ENCODE measurements at regions not wholly inside any gene's neighbourhood (a gene's known extent, or its start where the extent isn't known, plus 50 kb on each side); places are given as distances from the start of the nearest gene placed in this dataset.

GRCh38 chr18:42635378-42636048 lies 480.0 kb downstream of the RIT2 start:
- Histone ChIP-seq H3K9me3 (no peaks in the 10 kb centered on the region), H3K4me1 (ENCODE audit: control insufficient read depth in 1 of 2, extremely low read depth in 1 of 2, insufficient read depth in 2 of 2, low read length in 2 of 2) (no peaks in the 10 kb centered on the region), H3K4me3 (ENCODE audit: control insufficient read depth in 1 of 2, extremely low read depth in 1 of 2, low read length in 1 of 2) (no peak overlapping the region), H3K27me3 (replicated peaks in 1 of 2; ENCODE audit: control insufficient read depth in 2 of 2, extremely low read depth in 1 of 2, insufficient read depth in 2 of 2, low read length in 1 of 2) (no peaks in the 10 kb centered on the region), H3K27ac (ENCODE audit: low read length) (no peak overlapping the region), H3K36me3 (ENCODE audit: control insufficient read depth in 2 of 2, extremely low read depth in 1 of 2, insufficient read depth in 1 of 2, low read length in 1 of 2) (no peaks in the 10 kb centered on the region)
- no peak overlapping the region for H3K4me3 Mint-ChIP-seq
- ChIA-PET POLR2A (no interaction called here), CTCF (interaction anchor here in 1 of 2 donors (0.6 kb wide), 1 partner anchor 235 kb away, joined by 3 read pairs; no protein-coding TSS in a partner anchor)
- DNase-seq, result no peak
- H3K27me3 Mint-ChIP-seq, result peaks cover 0 to 1% of the 10 kb centered on the region in 2 donors
- H3K36me3 Mint-ChIP-seq, result no peaks in the 10 kb centered on the region
- H3K4me1 Mint-ChIP-seq, result no peaks in the 10 kb centered on the region
- no CpG with 5 or more reads among the region's 3 CpGs for WGBS (ENCODE audit: insufficient coverage)
- H3K27ac Mint-ChIP-seq, result no peak overlapping the region
- peaks cover 4 to 10% (median 10%) of the 10 kb centered on the region in 3 donors for H3K9me3 Mint-ChIP-seq
- no peak for ATAC-seq (replicated peaks in 1 of 4)

- no peak overlapping the region for H3K4me3 ChIP-seq (ENCODE audit: control insufficient read depth in 1 of 2, extremely low read depth in 1 of 2, low read length in 1 of 2)
- Mint-ChIP-seq H3K27me3 (peaks cover 0 to 1% of the 10 kb centered on the region in 2 donors), H3K27ac (no peak overlapping the region), H3K9me3 (peaks cover 5 to 12% (median 8%) of the 10 kb centered on the region in 3 donors), H3K36me3 (no peaks in the 10 kb centered on the region), H3K4me1 (no peaks in the 10 kb centered on the region), H3K4me3 (no peak overlapping the region)
- H3K27me3 ChIP-seq (replicated peaks in 1 of 2; ENCODE audit: control insufficient read depth in 2 of 2, extremely low read depth in 1 of 2, insufficient read depth in 2 of 2, low read length in 1 of 2), result no peaks in the 10 kb centered on the region
- H3K36me3 ChIP-seq (ENCODE audit: control insufficient read depth in 2 of 2, extremely low read depth in 1 of 2, insufficient read depth in 1 of 2, low read length in 1 of 2), result no peaks in the 10 kb centered on the region
- H3K4me1 ChIP-seq (ENCODE audit: control insufficient read depth in 1 of 2, extremely low read depth in 1 of 2, insufficient read depth in 2 of 2, low read length in 2 of 2), result no peaks in the 10 kb centered on the region
- no peak for DNase-seq
- H3K9me3 ChIP-seq, result no peaks in the 10 kb centered on the region
- H3K27ac ChIP-seq (ENCODE audit: low read length), result no peak overlapping the region
- no peak for ATAC-seq (replicated peaks in 1 of 4)
- ChIA-PET POLR2A (no interaction called here), CTCF (no interaction called here)
- 60% methylated on average over 1 of the region's 2 CpGs for WGBS (ENCODE audit: insufficient coverage)
Measured at GRCh38 chr18:42636309-42636708, 479.2 kb downstream of the RIT2 start.

DNA sequence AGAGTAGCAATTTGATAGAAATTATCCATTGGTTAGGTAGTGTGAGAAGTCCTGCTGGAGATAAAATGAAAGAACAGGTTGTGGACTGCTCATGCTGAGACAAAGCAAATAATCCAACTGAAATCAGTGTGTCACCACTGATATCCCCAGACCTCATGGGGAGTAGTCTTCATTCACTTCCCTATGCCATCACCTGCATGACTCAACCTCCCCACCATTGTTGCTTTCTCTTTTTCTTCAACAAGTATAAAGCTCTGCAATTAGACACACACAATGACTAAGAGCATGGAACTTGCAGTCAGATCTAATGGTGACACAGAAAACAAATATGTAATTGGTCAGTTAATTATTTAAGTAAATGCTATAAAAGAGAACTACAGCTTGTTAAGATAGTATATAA lies 475.3 kb downstream of the RIT2 start:
- Mint-ChIP-seq H3K27me3 (no peaks in the 10 kb centered on the region), H3K4me1 (no peaks in the 10 kb centered on the region), H3K4me3 (no peak overlapping the region), H3K27ac (no peak overlapping the region), H3K9me3 (peaks cover 0 to 9% (median 8%) of the 10 kb centered on the region in 3 donors), H3K36me3 (no peaks in the 10 kb centered on the region)
- ChIA-PET CTCF (no interaction called here), POLR2A (no interaction called here)
- no peaks in the 10 kb centered on the region for H3K9me3 ChIP-seq
- ATAC-seq (replicated peaks in 1 of 4) (no peak), DNase-seq (no peak)
- no peak overlapping the region for H3K27ac ChIP-seq (ENCODE audit: low read length)
- no peaks in the 10 kb centered on the region for H3K36me3 ChIP-seq (ENCODE audit: control insufficient read depth in 2 of 2, extremely low read depth in 1 of 2, insufficient read depth in 1 of 2, low read length in 1 of 2)
- H3K4me1 ChIP-seq (ENCODE audit: control insufficient read depth in 1 of 2, extremely low read depth in 1 of 2, insufficient read depth in 2 of 2, low read length in 2 of 2), result no peaks in the 10 kb centered on the region
- no peak overlapping the region for H3K4me3 ChIP-seq (ENCODE audit: control insufficient read depth in 1 of 2, extremely low read depth in 1 of 2, low read length in 1 of 2)
- H3K27me3 ChIP-seq (replicated peaks in 1 of 2; ENCODE audit: control insufficient read depth in 2 of 2, extremely low read depth in 1 of 2, insufficient read depth in 2 of 2, low read length in 1 of 2), result no peaks in the 10 kb centered on the region

DNA sequence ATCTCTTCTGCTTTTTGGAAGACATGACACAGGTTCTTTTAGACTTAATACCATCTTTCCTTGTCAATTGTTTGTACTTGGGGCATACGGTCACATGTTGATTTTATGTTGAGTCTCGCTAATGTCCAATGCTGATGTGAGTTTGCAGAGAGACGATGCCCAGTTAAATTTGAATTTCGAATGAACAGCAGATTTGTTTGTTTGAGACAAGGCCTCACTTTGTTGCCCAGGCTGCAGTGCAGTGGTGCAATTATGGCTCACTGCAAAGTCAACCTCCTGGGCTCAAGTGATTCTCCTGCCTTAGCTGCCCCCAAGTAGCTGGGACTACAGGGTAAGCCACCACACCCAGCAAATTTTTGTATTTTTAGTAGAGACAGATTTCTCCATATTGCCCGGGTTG lies 473.5 kb downstream of the RIT2 start:
- Histone ChIP-seq H3K4me1 (ENCODE audit: control insufficient read depth in 1 of 2, extremely low read depth in 1 of 2, insufficient read depth in 2 of 2, low read length in 2 of 2) (no peaks in the 10 kb centered on the region), H3K27ac (ENCODE audit: low read length) (no peak overlapping the region), H3K9me3 (no peaks in the 10 kb centered on the region), H3K27me3 (replicated peaks in 1 of 2; ENCODE audit: control insufficient read depth in 2 of 2, extremely low read depth in 1 of 2, insufficient read depth in 2 of 2, low read length in 1 of 2) (no peaks in the 10 kb centered on the region), H3K36me3 (ENCODE audit: control insufficient read depth in 2 of 2, extremely low read depth in 1 of 2, insufficient read depth in 1 of 2, low read length in 1 of 2) (no peaks in the 10 kb centered on the region), H3K4me3 (ENCODE audit: control insufficient read depth in 1 of 2, extremely low read depth in 1 of 2, low read length in 1 of 2) (no peak overlapping the region)
- POLR2A ChIA-PET, result no interaction called here
- ATAC-seq (replicated peaks in 1 of 4), result no peak
- no peaks in the 10 kb centered on the region for H3K4me1 Mint-ChIP-seq
- H3K36me3 Mint-ChIP-seq, result no peaks in the 10 kb centered on the region
- CTCF ChIA-PET, result no interaction called here
- H3K4me3 Mint-ChIP-seq, result no peak overlapping the region
- no peak for DNase-seq
- H3K9me3 Mint-ChIP-seq, result peaks cover 3 to 13% (median 9%) of the 10 kb centered on the region in 3 donors
- no peaks in the 10 kb centered on the region for H3K27me3 Mint-ChIP-seq
- no peak overlapping the region for H3K27ac Mint-ChIP-seq
- 89% methylated on average over 4 of the region's 5 CpGs for WGBS (ENCODE audit: insufficient coverage)

- Mint-ChIP-seq H3K4me3 (no peak overlapping the region), H3K36me3 (no peaks in the 10 kb centered on the region), H3K27me3 (no peaks in the 10 kb centered on the region), H3K9me3 (peaks cover 5 to 15% (median 9%) of the 10 kb centered on the region in 3 donors), H3K4me1 (no peaks in the 10 kb centered on the region), H3K27ac (no peak overlapping the region)
- ChIA-PET POLR2A (no interaction called here), CTCF (no interaction called here)
- Histone ChIP-seq H3K4me1 (ENCODE audit: control insufficient read depth in 1 of 2, extremely low read depth in 1 of 2, insufficient read depth in 2 of 2, low read length in 2 of 2) (no peaks in the 10 kb centered on the region), H3K36me3 (ENCODE audit: control insufficient read depth in 2 of 2, extremely low read depth in 1 of 2, insufficient read depth in 1 of 2, low read length in 1 of 2) (no peaks in the 10 kb centered on the region), H3K27me3 (replicated peaks in 1 of 2; ENCODE audit: control insufficient read depth in 2 of 2, extremely low read depth in 1 of 2, insufficient read depth in 2 of 2, low read length in 1 of 2) (no peaks in the 10 kb centered on the region), H3K9me3 (no peaks in the 10 kb centered on the region), H3K27ac (ENCODE audit: low read length) (no peak overlapping the region), H3K4me3 (ENCODE audit: control insufficient read depth in 1 of 2, extremely low read depth in 1 of 2, low read length in 1 of 2) (no peak overlapping the region)
- ATAC-seq (replicated peaks in 1 of 4), result no peak
- 0% methylated on average over 1 of the region's 3 CpGs for WGBS (ENCODE audit: insufficient coverage)
- no peak for DNase-seq
Measured at GRCh38 chr18:42644729-42645131, 470.8 kb downstream of the RIT2 start.

GRCh38 chr18:42649331-42650035 lies 466.0 kb downstream of the RIT2 start:
- 80% methylated on average over 2 of the region's 5 CpGs for WGBS (ENCODE audit: insufficient coverage)
- Histone ChIP-seq H3K4me1 (ENCODE audit: control insufficient read depth in 1 of 2, extremely low read depth in 1 of 2, insufficient read depth in 2 of 2, low read length in 2 of 2) (no peaks in the 10 kb centered on the region), H3K4me3 (ENCODE audit: control insufficient read depth in 1 of 2, extremely low read depth in 1 of 2, low read length in 1 of 2) (no peak overlapping the region), H3K9me3 (no peaks in the 10 kb centered on the region), H3K27ac (ENCODE audit: low read length) (no peak overlapping the region), H3K36me3 (ENCODE audit: control insufficient read depth in 2 of 2, extremely low read depth in 1 of 2, insufficient read depth in 1 of 2, low read length in 1 of 2) (no peaks in the 10 kb centered on the region), H3K27me3 (replicated peaks in 1 of 2; ENCODE audit: control insufficient read depth in 2 of 2, extremely low read depth in 1 of 2, insufficient read depth in 2 of 2, low read length in 1 of 2) (no peaks in the 10 kb centered on the region)
- ChIA-PET POLR2A (interaction anchor here in 1 of 2 donors (0.5 kb wide), 1 partner anchor 95 kb away, joined by 5 read pairs; no protein-coding TSS in a partner anchor), CTCF (no interaction called here)
- no peak for DNase-seq
- Mint-ChIP-seq H3K9me3 (peaks cover 12 to 30% (median 23%) of the 10 kb centered on the region in 3 donors), H3K27me3 (no peaks in the 10 kb centered on the region), H3K27ac (no peak overlapping the region), H3K36me3 (no peaks in the 10 kb centered on the region), H3K4me1 (no peaks in the 10 kb centered on the region), H3K4me3 (no peak overlapping the region)
- no peak for ATAC-seq (replicated peaks in 1 of 4)

All from T-cell (primary cell).